H9 (cell line): ENCODE measurements at regions not wholly inside any gene's neighbourhood (a gene's known extent, or its start where the extent isn't known, plus 50 kb on each side); places are given as distances from the start of the nearest gene placed in this dataset.

Source experiments
- DNase-seq: peaks from one replicate; pipeline ENCODE4 v3.0.0-alpha.2; 2017
- H2AFZ ChIP-seq: one replicate; pipeline ENCODE4 v1.6.1; 2013; ENCODE audit warnings: mild to moderate bottlenecking, low read length, control low read depth, moderate library complexity
- H2AK5ac ChIP-seq: 2 replicates; pipeline ENCODE4 v1.6.1; 2013; ENCODE audit warnings: low read length, control low read depth, mixed read lengths; ENCODE audit not compliant: insufficient read length
- H2BK120ac ChIP-seq: one replicate; pipeline ENCODE4 v1.6.1; 2013; ENCODE audit warnings: low read depth, mild to moderate bottlenecking, low read length, control low read depth, inconsistent platforms; ENCODE audit not compliant: poor library complexity, severe bottlenecking
- H2BK12ac ChIP-seq: 2 replicates; pipeline ENCODE4 v1.6.1; 2013; ENCODE audit warnings: low read length, control low read depth, mixed read lengths, low read depth; ENCODE audit not compliant: insufficient read length
- H2BK15ac ChIP-seq: 2 replicates; pipeline ENCODE4 v1.6.1; 2013; ENCODE audit warnings: low read depth, low read length, control low read depth
- H2BK20ac ChIP-seq: one replicate; pipeline ENCODE4 v1.6.1; 2013; ENCODE audit warnings: low read depth, mild to moderate bottlenecking, low read length, control low read depth, inconsistent platforms; ENCODE audit not compliant: poor library complexity, severe bottlenecking
- H2BK5ac ChIP-seq: 2 replicates; pipeline ENCODE4 v1.6.1; 2013; ENCODE audit warnings: low read length, control low read depth, mixed read lengths; ENCODE audit not compliant: insufficient read length
- H3K14ac ChIP-seq: 2 replicates; pipeline ENCODE4 v1.6.1; 2013; ENCODE audit warnings: low read length, control low read depth; ENCODE audit not compliant: insufficient read depth
- H3K18ac ChIP-seq: 2 replicates; pipeline ENCODE4 v1.6.1; 2013; ENCODE audit warnings: low read depth, mild to moderate bottlenecking, mixed read lengths, low read length, control low read depth; ENCODE audit not compliant: insufficient read length
- H3K23ac ChIP-seq: 2 replicates; pipeline ENCODE4 v1.6.1; 2013; ENCODE audit warnings: low read length, control low read depth, mixed read lengths, low read depth; ENCODE audit not compliant: insufficient read length
- H3K23me2 ChIP-seq: 2 replicates; pipeline ENCODE4 v1.6.1; 2013; ENCODE audit warnings: low read depth, mild to moderate bottlenecking, mixed read lengths, low read length, control low read depth; ENCODE audit not compliant: insufficient read length, poor library complexity, severe bottlenecking
- H3K27ac ChIP-seq: 2 replicates; pipeline ENCODE4 v1.5.1; 2013; ENCODE audit warnings: low read length, control low read depth, mixed read lengths, low read depth; ENCODE audit not compliant: insufficient read length
- H3K27me3 ChIP-seq: 2 replicates; pipeline ENCODE4 v1.6.1; 2013; ENCODE audit warnings: low read length, control low read depth, inconsistent platforms; ENCODE audit not compliant: insufficient read depth
- H3K4ac ChIP-seq: 2 replicates; pipeline ENCODE4 v1.6.1; 2013; ENCODE audit warnings: low read depth, mild to moderate bottlenecking, control low read depth, inconsistent platforms, low read length, moderate library complexity
- H3K4me1 ChIP-seq: 2 replicates; pipeline ENCODE4 v1.6.1; 2013; ENCODE audit warnings: low read length, control low read depth, inconsistent platforms; ENCODE audit not compliant: insufficient read depth
- H3K4me2 ChIP-seq: 2 replicates; pipeline ENCODE4 v1.6.1; 2013; ENCODE audit warnings: low read length, control low read depth, mixed read lengths; ENCODE audit not compliant: insufficient read length, insufficient read depth
- H3K56ac ChIP-seq: 2 replicates; pipeline ENCODE4 v1.6.1; 2013; ENCODE audit warnings: low read depth, mild to moderate bottlenecking, mixed read lengths, low read length, control low read depth; ENCODE audit not compliant: insufficient read length
- H3K79me1 ChIP-seq: 2 replicates; pipeline ENCODE4 v1.6.1; 2013; ENCODE audit warnings: low read depth, mild to moderate bottlenecking, moderate library complexity, low read length, control low read depth, inconsistent platforms; ENCODE audit not compliant: insufficient read depth, poor library complexity, severe bottlenecking
- H3K79me2 ChIP-seq: 2 replicates; pipeline ENCODE4 v1.6.1; 2013; ENCODE audit warnings: low read length, control low read depth, inconsistent platforms; ENCODE audit not compliant: insufficient read depth
- H3K9ac ChIP-seq: 2 replicates; pipeline ENCODE4 v1.6.1; 2013; ENCODE audit warnings: low read length, control low read depth, mixed read lengths; ENCODE audit not compliant: insufficient read length; ENCODE audit errors: extremely low read depth
- H3K9me3 ChIP-seq: one replicate; pipeline ENCODE4 v1.6.1; 2013; ENCODE audit warnings: low read depth, low read length, inconsistent platforms; ENCODE audit not compliant: control insufficient read depth
- H3T11ph ChIP-seq: one replicate; pipeline ENCODE4 v1.6.1; 2013; ENCODE audit warnings: mild to moderate bottlenecking, low read length, control low read depth, inconsistent platforms
- H4K20me1 ChIP-seq: one replicate; pipeline ENCODE4 v1.6.1; 2013; ENCODE audit not compliant: control insufficient read depth, insufficient read length, insufficient read depth
- H4K5ac ChIP-seq: 2 replicates; pipeline ENCODE4 v1.6.1; 2013; ENCODE audit warnings: low read depth, mild to moderate bottlenecking, mixed read lengths, low read length, control low read depth; ENCODE audit not compliant: insufficient read length
- H4K8ac ChIP-seq: replicated peaks from 2 replicates; pipeline ENCODE4 v1.6.1; 2013; ENCODE audit warnings: low read length, control low read depth, mixed read lengths, low read depth; ENCODE audit not compliant: insufficient read length
- H4K91ac ChIP-seq: 2 replicates; pipeline ENCODE4 v1.6.1; 2013; ENCODE audit warnings: low read depth, mild to moderate bottlenecking, moderate library complexity, mixed read lengths, low read length, control low read depth; ENCODE audit not compliant: insufficient read length
- H3K27ac Mint-ChIP-seq, 3 experiments: 2 replicates in 2 of 3; 3 replicates in 1 of 3; pipeline ENCODE4 v1.8.0; 2020 to 2021; ENCODE audit warnings: mixed read lengths in 3 of 3, mild to moderate bottlenecking in 1 of 3, moderate library complexity in 1 of 3
- H3K27me3 Mint-ChIP-seq: 2 replicates; pipeline ENCODE4 v1.8.0; 2021; ENCODE audit warnings: low read depth, mild to moderate bottlenecking, moderate library complexity, mixed read lengths
- H3K36me3 Mint-ChIP-seq, 3 experiments: 2 replicates in 2 of 3; 3 replicates in 1 of 3; pipeline ENCODE4 v1.8.0; 2020 to 2021; ENCODE audit warnings: low read depth in 3 of 3, mixed read lengths in 3 of 3; ENCODE audit not compliant: insufficient read depth in 1 of 3
- H3K4me1 Mint-ChIP-seq, 2 experiments: 2 replicates each; pipeline ENCODE4 v1.8.0; 2020; ENCODE audit warnings: mixed read lengths in 2 of 2
- H3K4me3 Mint-ChIP-seq, 2 experiments: 2 replicates in 1 of 2; 3 replicates in 1 of 2; pipeline ENCODE4 v1.8.0; 2020 to 2021; ENCODE audit warnings: mild to moderate bottlenecking in 2 of 2, mixed read lengths in 2 of 2, moderate library complexity in 1 of 2
- H3K9me3 Mint-ChIP-seq, 2 experiments: 2 replicates in 1 of 2; 3 replicates in 1 of 2; pipeline ENCODE4 v1.8.0; 2020; ENCODE audit warnings: mild to moderate bottlenecking in 2 of 2, mixed read lengths in 2 of 2, moderate library complexity in 1 of 2
- CTCF ChIP-seq: fragments of 200-600 bp; sonication (generic); conservative IDR thresholded peaks from 3 replicates; pipeline ENCODE4 v1.8.0; 2021; ENCODE audit warnings: antibody characterized with exemption, mild to moderate bottlenecking
- WGBS: extraction: QIAGEN DNeasy Blood & Tissue Kit; methylation state at CpG from one replicate; pipeline ENCODE4 v1.1.7; 2013; ENCODE audit warnings: missing lambda C conversion rate, low lambda C conversion rate, mixed read lengths; ENCODE audit not compliant: insufficient read length; ENCODE audit errors: extremely low coverage; 5-methylcytosine and 5-hydroxymethylcytosine counted together

GRCh38 chr6:169098116-169098515 lies 155.5 kb downstream of the THBS2 start:
- Histone ChIP-seq H3K23ac (no peak overlapping the region), H3K27me3 (no peaks in the 10 kb centered on the region), H3K18ac (no peak overlapping the region), H4K91ac (no peak overlapping the region), H3K4ac (no peak overlapping the region), H2BK12ac (no peak overlapping the region), H3K23me2 (no peaks in the 10 kb centered on the region), H4K20me1 (no peaks in the 10 kb centered on the region), H3T11ph (no peak overlapping the region), H3K79me1 (no peaks in the 10 kb centered on the region), H2AFZ (no peak overlapping the region), H3K4me2 (no peak overlapping the region), H2BK15ac (no peak overlapping the region), H4K5ac (no peak overlapping the region), H3K9ac (no peak overlapping the region), H3K56ac (no peak overlapping the region), H4K8ac (no peak overlapping the region), H3K4me1 (no peaks in the 10 kb centered on the region), H3K9me3 (no peaks in the 10 kb centered on the region), H3K79me2 (no peaks in the 10 kb centered on the region), H2BK120ac (no peak overlapping the region), H3K14ac (no peak overlapping the region), H2AK5ac (no peak overlapping the region), H2BK5ac (no peak overlapping the region), H2BK20ac (no peak overlapping the region), H3K27ac (no peak overlapping the region)
- DNase-seq: no peak
- WGBS: no CpG with 5 or more reads among the region's 1 CpG
- TF ChIP-seq CTCF: no peak
- Mint-ChIP-seq H3K27ac (no peak overlapping the region), H3K4me1 (peaks cover 38 to 47% of the 10 kb centered on the region in 2 experiments), H3K36me3 (peaks cover 2 to 5% (median 4%) of the 10 kb centered on the region in 3 experiments; a peak in 6 of 7 replicates), H3K4me3 (no peak overlapping the region), H3K27me3 (peaks cover 2% of the 10 kb centered on the region; the same call in 1 of the 2 replicates), H3K9me3 (peaks cover 13 to 45% of the 10 kb centered on the region in 2 experiments; a peak in 4 of 5 replicates)
